T-helper 17 cell (primary cell): ENCODE measurements at regions not wholly inside any gene's neighbourhood (a gene's known extent, or its start where the extent isn't known, plus 50 kb on each side); places are given as distances from the start of the nearest gene placed in this dataset.

Experiments used
- ATAC-seq: fragments of 150-1000 bp; cut with Tn5 transposase; 2 replicates; pipeline ENCODE4 v1.10.0; 2021; ENCODE audit warnings: mild to moderate bottlenecking, moderate library complexity
- DNase-seq, 3 donors: peaks; one replicate each; pipeline versions ENCODE4 v3.0.0 to v3.0.0-alpha.2; 2020 to 2021
- H3K9me3 ChIP-seq: one replicate; pipeline ENCODE4 v1.7.0; 2013; ENCODE audit warnings: low read length, mild to moderate bottlenecking; ENCODE audit not compliant: control insufficient read depth, poor library complexity, severe bottlenecking
- H3K27ac Mint-ChIP-seq: one replicate; pipeline ENCODE4 v1.8.0; 2022; ENCODE audit warnings: mild to moderate bottlenecking, moderate library complexity, mixed read lengths
- H3K27me3 Mint-ChIP-seq: one replicate; pipeline ENCODE4 v1.8.0; 2022; ENCODE audit warnings: mixed read lengths
- H3K36me3 Mint-ChIP-seq: one replicate; pipeline ENCODE4 v1.8.0; 2022; ENCODE audit warnings: low read depth, mixed read lengths
- H3K4me1 Mint-ChIP-seq: one replicate; pipeline ENCODE4 v1.8.0; 2022; ENCODE audit warnings: mild to moderate bottlenecking, mixed read lengths
- H3K4me3 Mint-ChIP-seq: one replicate; pipeline ENCODE4 v1.8.0; 2022; ENCODE audit warnings: mild to moderate bottlenecking, moderate library complexity, mixed read lengths

DNA sequence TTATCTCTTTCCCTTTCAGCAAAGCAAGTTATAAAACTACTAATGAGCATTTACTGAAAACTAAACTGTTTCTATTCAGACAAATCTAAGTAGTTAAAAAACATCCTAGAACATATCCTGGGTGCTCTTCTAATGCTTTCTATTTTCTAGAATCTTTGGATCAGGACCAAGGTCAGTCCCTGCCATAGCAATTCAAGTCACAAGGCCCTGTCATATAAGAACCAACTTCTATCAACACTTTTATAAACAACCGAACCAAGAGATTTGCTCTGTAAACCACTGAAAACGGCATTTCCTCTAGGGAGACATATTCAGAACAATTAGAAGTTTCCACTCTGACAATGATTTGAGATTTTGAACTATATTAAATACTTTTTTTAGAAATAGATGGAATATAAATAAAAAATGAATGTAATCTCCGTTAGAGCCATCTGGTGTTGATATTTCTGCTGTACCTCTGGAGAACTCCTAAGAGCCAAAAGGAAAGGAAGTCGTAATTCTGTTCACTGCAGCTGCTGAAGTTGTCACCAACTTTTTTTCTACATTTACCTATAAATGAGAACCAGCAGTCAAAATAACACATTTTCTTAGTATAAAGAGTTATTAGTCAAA is 51.4 kb upstream of the LGSN start:
- ATAC-seq: no peak
- H3K4me3 Mint-ChIP-seq: no peak overlapping the region

DNA sequence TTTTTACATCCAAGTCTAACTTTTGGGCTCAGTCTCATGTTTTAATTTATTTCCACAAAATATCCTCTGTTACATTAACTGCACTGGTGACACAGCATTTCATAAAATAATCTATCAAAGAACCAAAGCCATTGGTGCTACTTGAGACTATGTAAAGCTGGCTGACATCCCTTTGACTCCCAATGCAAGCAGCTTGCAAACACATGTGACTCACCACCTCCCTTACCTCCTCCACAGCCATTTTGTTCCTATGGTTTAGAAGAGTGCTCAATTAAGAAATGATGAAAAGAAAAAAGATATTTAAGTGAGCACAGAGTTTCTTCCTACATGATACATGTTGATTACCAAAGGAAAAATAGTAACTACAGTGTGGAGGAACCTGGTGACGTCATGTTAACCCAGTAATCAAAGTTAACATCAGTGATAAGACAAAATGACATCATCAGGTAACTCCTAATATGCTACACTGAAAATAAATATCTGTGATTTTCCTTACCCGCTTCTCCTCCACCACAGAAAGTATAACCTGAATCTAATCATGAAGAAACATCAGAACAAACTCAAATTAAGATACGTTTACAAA is 53.3 kb upstream of the LGSN start:
- Mint-ChIP-seq H3K27ac (no peak overlapping the region), H3K27me3 (peaks cover 6% of the 10 kb centered on the region)

More for the DNA sequence above, 51.4 kb upstream of the LGSN start:
- Mint-ChIP-seq H3K4me1 (no peaks in the 10 kb centered on the region), H3K27me3 (peaks cover 6% of the 10 kb centered on the region), H3K27ac (no peak overlapping the region), H3K36me3 (no peaks in the 10 kb centered on the region)
- no peaks in the 10 kb centered on the region for H3K9me3 ChIP-seq
- no peak for DNase-seq

DNA sequence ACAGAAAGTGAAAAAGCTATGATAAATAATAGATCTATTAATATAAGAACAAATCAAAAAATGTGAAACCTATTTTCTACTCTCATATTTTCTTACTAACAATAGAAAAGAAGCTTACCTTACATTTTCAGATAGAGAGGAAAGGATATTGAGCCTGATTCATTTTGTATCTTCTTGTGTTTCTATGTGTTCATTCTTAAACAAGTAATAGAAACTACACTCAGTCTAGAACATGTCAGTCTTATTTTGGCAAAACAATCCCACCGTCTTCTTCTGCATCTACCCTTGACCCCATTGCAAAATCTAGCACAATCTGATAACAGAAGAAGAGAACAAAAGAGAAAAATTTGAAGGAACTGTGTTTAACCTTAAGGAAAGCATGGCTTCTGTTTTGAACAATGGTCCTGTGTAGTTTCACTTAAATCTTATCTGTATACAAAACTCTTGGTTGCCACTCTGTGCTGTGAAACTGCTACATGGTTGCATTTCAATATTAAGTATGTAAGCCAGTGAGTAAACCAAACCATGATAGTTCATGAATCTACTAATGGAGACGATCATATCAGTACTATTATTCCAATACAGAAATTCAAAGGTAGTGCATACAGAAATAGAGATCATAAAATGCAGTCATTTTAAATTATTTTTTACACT is 69.5 kb upstream of the LGSN start:
- no peak for ATAC-seq
- no peak overlapping the region for H3K4me3 Mint-ChIP-seq

More for the DNA sequence above, 53.3 kb upstream of the LGSN start:
- Mint-ChIP-seq H3K4me3 (no peak overlapping the region), H3K36me3 (no peaks in the 10 kb centered on the region), H3K4me1 (no peaks in the 10 kb centered on the region)
- ATAC-seq: no peak
- DNase-seq: no peak
- H3K9me3 ChIP-seq: no peaks in the 10 kb centered on the region

DNA sequence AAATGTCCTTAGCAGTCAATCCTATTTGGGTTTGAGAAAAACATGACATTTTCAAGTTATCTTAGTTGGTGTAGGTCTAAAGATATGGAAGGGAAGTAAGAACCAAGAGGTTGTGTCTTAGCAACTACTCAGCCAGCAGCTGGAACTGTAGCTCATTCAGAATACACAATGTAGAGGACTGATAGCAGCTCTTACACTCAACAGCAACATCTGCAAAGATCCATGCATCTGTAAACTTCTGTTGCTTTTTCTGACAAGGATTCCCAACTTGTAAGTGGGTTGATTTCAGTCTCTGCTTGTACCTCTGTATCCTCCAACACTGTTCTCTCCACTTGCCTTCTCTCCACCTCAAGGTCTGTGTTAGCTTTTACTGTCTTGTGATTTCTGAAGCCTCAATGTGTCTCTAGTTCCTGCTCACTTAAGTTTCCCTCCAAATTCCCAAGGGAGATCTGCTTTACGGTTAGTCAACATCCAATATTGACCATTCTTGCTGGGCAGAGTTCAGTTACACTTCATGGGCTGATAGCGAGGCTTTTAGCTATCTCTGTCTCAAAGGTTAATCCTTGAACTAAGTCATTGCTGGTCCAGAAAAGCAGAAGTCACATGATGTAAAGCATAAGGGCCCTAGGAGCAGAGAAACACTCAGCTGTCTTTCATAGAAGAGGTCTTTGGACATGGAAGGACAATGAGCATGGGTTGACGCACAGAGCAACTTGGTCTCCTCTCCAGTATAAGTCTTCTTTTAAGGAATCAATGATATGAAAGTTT is 71.6 kb upstream of the LGSN start:
- ATAC-seq (no peak), DNase-seq (no peak)
- H3K27me3 Mint-ChIP-seq: peaks cover 4% of the 10 kb centered on the region
- no peaks in the 10 kb centered on the region for H3K36me3 Mint-ChIP-seq
- no peak overlapping the region for H3K27ac Mint-ChIP-seq
- no peak overlapping the region for H3K4me3 Mint-ChIP-seq
- no peaks in the 10 kb centered on the region for H3K9me3 ChIP-seq
- H3K4me1 Mint-ChIP-seq: no peaks in the 10 kb centered on the region

More for the DNA sequence above, 69.5 kb upstream of the LGSN start:
- no peak overlapping the region for H3K27ac Mint-ChIP-seq
- H3K36me3 Mint-ChIP-seq: no peaks in the 10 kb centered on the region
- H3K27me3 Mint-ChIP-seq: no peaks in the 10 kb centered on the region
- DNase-seq: no peak
- no peaks in the 10 kb centered on the region for H3K9me3 ChIP-seq
- H3K4me1 Mint-ChIP-seq: no peaks in the 10 kb centered on the region

DNA sequence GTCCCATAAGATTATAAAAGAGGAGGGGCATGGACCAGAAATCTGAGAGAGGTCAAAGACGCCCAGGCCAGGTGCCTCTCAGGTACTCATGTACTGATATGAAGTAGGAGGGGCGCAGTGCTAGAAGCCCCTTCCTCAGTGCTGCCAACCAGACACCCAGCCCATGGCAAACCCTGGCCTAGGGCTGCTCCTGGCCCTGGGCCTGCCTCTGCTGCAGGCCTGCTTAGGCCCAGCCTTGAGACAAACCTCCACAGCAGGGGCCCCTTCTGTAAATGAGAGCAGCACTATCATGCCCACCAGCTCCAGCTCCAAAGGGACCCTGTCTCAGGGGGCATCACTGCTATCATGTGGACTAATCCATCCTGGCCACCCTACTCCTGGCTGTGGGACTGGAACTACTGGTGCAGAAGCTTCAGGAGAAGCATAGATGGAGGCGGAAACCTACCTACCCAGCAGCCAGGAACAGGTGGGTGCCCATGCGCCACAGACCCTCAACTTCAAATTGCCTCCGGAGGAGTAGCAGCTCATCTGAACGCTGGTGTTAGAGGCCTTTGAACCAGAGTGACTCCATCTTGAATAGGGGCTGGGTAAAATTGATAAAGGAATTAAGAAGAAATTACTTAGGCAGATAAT is 72.4 kb upstream of the LGSN start:
- Mint-ChIP-seq H3K36me3 (no peaks in the 10 kb centered on the region), H3K4me1 (no peaks in the 10 kb centered on the region), H3K27me3 (peaks cover 13% of the 10 kb centered on the region), H3K4me3 (no peak overlapping the region), H3K27ac (no peak overlapping the region)
- H3K9me3 ChIP-seq: no peaks in the 10 kb centered on the region
- DNase-seq (no peak), ATAC-seq (no peak)

DNA sequence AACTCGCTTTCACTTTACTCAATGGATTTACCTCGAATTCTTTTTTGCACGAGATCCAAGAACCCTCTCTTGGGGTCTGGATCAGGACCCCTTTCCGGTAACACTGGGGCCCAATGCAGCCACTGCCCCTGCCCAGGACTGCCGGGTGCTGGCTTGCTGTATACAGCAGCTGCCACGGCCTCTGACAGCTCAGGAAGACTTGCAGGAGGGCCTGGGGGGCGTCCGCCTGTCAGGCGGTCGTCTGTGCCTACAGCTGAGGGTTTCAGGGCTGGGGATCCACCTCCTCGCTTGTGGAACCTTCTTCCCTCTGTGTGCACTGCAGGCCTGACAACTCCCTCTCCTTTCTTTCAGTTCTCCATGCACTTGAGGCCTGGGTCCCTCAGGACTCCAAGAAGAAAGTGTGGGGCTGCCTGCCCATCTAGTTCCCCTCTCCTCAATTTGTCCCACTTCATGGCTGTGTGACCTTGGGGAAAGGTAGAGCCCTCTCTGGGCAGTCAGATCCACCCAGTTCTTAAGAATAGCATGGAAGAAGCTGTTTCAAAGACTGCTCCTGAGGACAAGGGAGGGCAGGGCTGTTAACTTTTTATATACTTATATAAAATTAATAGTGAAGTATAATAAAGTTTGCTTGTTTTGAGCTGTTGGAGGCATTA is 75.0 kb upstream of the LGSN start:
- Mint-ChIP-seq H3K4me1 (no peaks in the 10 kb centered on the region), H3K27me3 (peaks cover 16% of the 10 kb centered on the region), H3K27ac (no peak overlapping the region), H3K4me3 (peak overlapping the region; percentile 31), H3K36me3 (no peaks in the 10 kb centered on the region)
- no peak for ATAC-seq
- H3K9me3 ChIP-seq: no peaks in the 10 kb centered on the region
- no peak for DNase-seq

DNA sequence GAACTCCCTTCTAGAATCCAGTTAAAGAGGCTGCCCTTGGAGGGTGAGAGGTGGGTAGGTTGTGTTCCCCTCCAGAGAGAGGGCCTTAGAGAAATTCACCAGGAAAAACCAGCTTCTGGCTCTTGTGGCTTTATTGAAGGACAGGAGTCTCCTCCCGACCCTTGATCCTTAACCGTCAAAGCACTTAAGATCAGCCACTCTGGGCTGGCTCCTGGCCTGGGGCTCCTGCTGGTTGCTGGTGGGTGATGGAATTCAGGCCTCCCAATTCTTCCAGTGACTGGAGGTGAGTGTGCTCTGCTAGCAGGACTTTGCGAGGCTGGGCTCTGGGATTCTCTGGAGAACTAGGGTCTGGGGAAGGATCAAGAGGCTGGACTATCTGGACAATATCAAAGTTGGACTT is 75.6 kb upstream of the LGSN start:
- Mint-ChIP-seq H3K4me3 (no peak overlapping the region), H3K27ac (no peak overlapping the region), H3K27me3 (peaks cover 16% of the 10 kb centered on the region), H3K4me1 (no peaks in the 10 kb centered on the region), H3K36me3 (no peaks in the 10 kb centered on the region)
- ATAC-seq (no peak), DNase-seq (no peak)
- H3K9me3 ChIP-seq: no peaks in the 10 kb centered on the region

DNA sequence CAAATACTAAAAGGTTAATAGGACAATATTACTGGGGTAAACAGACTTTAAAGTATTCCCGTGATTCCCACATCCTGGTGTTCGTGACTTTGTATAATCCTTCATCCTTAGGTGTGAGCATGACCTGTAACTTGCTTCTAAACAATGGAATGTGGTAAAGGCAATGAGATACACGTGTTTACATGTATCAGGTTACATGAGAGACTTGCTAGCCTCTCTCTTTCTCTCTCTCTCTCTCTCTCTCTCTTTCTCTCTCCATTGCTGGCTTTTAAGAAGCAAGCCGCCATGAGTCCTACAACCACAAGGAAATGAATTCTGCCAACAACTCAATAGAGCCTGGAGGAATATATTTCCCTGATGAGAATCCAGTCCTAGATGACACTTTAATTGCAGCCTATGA is 83.9 kb upstream of the LGSN start:
- H3K27me3 Mint-ChIP-seq: no peaks in the 10 kb centered on the region
- DNase-seq (no peak), ATAC-seq (no peak)
- no peaks in the 10 kb centered on the region for H3K36me3 Mint-ChIP-seq
- H3K4me3 Mint-ChIP-seq: no peak overlapping the region
- no peaks in the 10 kb centered on the region for H3K4me1 Mint-ChIP-seq
- no peaks in the 10 kb centered on the region for H3K9me3 ChIP-seq
- no peak overlapping the region for H3K27ac Mint-ChIP-seq

DNA sequence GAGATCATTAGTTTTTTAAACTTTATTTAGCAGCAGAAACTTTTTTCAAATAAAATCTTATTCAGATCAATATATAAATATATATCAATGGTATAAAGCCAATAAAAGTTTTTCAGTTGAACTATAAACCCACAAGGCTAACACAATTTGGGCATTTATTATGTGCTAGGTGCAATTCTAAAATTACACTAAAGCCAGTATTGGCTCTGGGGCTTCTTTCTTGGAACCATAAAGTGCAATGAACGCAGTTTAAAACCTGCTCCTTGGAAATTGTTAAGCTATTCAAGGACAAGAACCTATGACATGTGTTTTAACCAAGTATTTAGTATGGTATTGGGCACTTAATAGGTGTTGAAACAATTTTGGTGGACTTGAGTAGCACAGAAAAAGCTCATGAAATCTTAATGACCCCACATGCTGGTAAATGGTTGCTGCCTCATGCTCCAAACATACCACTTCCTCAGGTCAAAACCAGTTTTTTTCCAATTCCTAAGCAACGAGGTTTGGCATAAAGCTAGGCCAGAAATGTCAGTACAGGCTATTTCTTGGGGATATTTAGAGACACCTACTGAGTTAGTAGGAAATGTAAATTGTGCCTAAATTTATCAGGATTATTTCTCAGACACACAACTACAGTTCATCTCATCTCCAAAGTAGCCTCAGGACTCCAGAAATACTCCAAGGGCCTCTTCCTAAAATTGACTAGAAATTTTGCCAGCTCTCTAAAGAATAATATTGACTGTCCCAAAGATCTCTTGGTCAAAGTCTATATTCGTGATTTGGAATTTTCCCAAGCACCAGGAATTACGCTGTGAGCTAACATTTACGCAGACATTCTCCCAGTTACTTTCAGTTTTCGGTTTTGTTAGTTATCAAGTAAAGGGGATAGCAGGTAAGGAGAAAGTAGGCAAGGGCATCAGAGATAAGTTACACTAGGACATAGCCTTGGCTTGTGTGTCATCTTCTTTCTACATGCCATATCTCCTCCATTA is 90.9 kb upstream of the LGSN start:
- DNase-seq (no peak), ATAC-seq (no peak)
- no peaks in the 10 kb centered on the region for H3K4me1 Mint-ChIP-seq
- H3K27me3 Mint-ChIP-seq: no peaks in the 10 kb centered on the region
- no peak overlapping the region for H3K27ac Mint-ChIP-seq
- H3K4me3 Mint-ChIP-seq: no peak overlapping the region
- no peaks in the 10 kb centered on the region for H3K36me3 Mint-ChIP-seq
- no peaks in the 10 kb centered on the region for H3K9me3 ChIP-seq

DNA sequence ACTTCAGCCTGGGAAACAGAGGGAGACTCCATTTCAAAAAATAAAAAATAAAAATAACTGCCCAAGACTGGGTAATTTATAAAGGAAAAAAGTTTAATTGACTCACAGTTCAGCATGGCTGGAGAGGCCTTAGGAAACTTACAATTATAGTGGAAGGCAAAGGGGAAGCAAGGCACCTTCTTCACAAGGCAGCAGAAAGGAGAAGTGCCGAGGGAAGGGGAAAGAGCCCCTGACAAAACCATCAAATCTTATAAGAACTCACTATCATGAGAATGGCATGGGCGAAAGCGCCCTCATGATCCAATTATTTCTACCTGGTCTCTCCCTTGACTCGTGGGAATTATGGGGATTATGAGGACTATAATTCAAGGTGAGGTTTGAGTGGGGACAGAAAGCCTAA is 95.5 kb upstream of the LGSN start:
- Mint-ChIP-seq H3K27me3 (peaks cover 8% of the 10 kb centered on the region), H3K36me3 (peaks cover 4% of the 10 kb centered on the region), H3K4me3 (no peak overlapping the region), H3K27ac (no peak overlapping the region), H3K4me1 (no peaks in the 10 kb centered on the region)
- DNase-seq (no peak), ATAC-seq (no peak)
- no peaks in the 10 kb centered on the region for H3K9me3 ChIP-seq

DNA sequence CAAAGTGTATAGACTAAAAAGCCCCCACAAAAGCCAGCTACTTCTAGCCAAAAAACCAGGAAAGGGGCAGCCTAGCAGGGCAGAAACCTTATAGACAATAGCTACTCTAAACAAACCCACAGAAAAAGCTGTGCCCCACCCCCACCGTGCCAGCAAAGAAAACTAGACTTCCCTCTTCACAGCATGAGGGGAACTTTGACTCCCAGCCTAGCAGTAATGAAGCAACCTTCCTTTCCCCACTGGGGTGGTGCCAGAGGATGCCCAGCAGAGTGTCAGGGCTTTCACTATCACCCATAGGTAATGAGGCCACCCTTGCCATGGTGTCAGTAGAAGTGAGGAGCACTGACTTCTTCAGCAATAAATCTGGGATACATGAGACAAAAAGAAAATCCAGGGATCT is 99.0 kb upstream of the LGSN start:
- Mint-ChIP-seq H3K36me3 (peaks cover 8% of the 10 kb centered on the region), H3K27me3 (peaks cover 8% of the 10 kb centered on the region), H3K27ac (no peak overlapping the region), H3K4me1 (no peaks in the 10 kb centered on the region), H3K4me3 (no peak overlapping the region)
- no peaks in the 10 kb centered on the region for H3K9me3 ChIP-seq
- DNase-seq (no peak), ATAC-seq (no peak)

DNA sequence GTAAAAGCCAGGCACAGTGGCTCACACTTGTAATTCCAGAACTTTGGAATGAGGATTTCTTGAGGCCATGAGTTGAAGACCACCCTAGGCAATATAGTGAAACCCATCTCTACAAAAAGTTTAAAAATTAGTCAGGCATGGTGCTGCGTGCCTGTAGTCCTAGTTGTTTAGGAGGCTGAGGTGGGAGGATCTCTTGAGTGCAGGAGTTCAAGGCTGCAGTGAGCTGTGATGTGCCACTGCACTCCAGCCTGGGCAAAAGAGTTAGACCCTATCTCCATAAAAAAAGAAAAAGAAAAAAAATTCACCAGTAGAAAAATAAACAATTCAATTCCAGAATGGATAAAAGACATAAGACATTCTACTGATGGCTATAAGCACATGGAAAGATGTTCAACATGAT is 104.9 kb upstream of the LGSN start:
- H3K4me3 Mint-ChIP-seq: no peak overlapping the region
- no peaks in the 10 kb centered on the region for H3K9me3 ChIP-seq
- ATAC-seq (no peak), DNase-seq (no peak)
- H3K27me3 Mint-ChIP-seq: no peaks in the 10 kb centered on the region
- peaks cover 5% of the 10 kb centered on the region for H3K36me3 Mint-ChIP-seq
- H3K27ac Mint-ChIP-seq: no peak overlapping the region
- H3K4me1 Mint-ChIP-seq: no peaks in the 10 kb centered on the region
